ENCODE measurements at regions not wholly inside any gene's neighbourhood (a gene's known extent, or its start where the extent isn't known, plus 50 kb on each side); places are given as distances from the start of the nearest gene placed in this dataset.
"Not testable (repeated sequence)": the region's sequence is repeated elsewhere in the genome, so short reads cannot be mapped to it uniquely, and the experiment has no call there.

DNA sequence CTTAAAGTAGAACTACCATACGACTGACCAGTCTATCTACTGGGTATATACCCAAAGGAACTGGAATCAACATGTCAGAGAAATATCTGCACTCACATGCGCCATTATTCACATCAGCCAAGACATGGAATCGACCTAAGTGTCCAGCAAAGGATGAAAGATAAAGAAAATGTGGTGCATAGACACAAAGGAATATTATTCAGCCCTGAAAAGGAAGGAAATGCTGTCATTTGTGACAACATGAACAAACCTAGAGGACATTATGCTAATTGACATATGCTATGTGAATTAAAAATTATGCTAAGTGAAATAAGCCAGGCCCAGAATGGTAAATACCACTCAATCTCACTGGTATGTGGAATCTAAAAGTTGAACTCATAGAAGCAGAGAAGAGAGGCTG lies 123.7 kb downstream of the KLF6 start:
- intact Hi-C loops (cut with micrococcal nuclease) = no loop called here
- H3K27me3 Mint-ChIP-seq = peaks cover 3% of the 10 kb centered on the region
- H3K36me3 Mint-ChIP-seq (ENCODE audit: low read depth) = no peaks in the 10 kb centered on the region
- no peaks in the 10 kb centered on the region for H3K9me3 Mint-ChIP-seq
- H3K4me1 Mint-ChIP-seq (ENCODE audit: low read depth) = no peaks in the 10 kb centered on the region
- H3K27ac Mint-ChIP-seq = no peak overlapping the region
- no peak overlapping the region for H3K4me3 Mint-ChIP-seq

- H3K9me3 Mint-ChIP-seq = no peaks in the 10 kb centered on the region
- H3K27ac Mint-ChIP-seq = no peak overlapping the region
- H3K4me3 Mint-ChIP-seq = no peak overlapping the region
- H3K27me3 Mint-ChIP-seq = peaks cover 6% of the 10 kb centered on the region
- H3K36me3 Mint-ChIP-seq (ENCODE audit: low read depth) = no peaks in the 10 kb centered on the region
- H3K4me1 Mint-ChIP-seq (ENCODE audit: low read depth) = peaks cover 5% of the 10 kb centered on the region
- intact Hi-C loops (cut with micrococcal nuclease) = no loop called here
Observed at GRCh38 chr10:3660753-3661152, 124.3 kb downstream of the KLF6 start.

DNA sequence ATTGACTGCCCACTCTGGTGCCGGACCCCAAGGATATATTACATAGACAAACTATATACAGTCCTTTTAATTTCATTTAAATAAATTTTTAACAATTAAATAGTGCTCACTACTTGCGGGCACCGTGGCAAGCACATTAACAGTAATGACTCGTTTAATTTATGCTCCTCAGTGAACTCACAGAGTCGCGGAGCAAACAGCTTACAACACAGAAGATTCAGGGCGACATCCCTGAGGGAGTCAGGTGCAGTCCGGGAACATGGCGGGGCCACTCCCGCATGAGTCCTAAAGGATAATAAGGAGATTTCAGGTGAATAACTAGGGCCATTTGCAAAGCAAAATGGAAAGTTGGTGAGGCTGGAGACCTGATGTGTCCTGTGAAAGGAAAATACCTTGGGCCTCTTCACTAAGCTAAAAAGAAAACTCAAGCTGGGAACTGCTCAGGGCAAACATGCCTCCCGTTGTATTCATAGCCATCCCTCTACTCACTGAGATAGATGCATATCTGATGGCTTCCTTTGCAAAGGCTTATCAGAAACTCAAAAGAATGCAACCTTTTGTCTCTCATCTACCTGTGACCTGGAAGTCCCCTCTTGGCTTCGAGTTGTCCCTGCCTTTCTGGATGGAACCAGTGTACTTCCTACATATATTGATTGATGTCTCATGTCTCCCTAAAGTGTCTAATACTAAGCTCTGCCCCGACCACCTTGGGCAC lies 125.6 kb downstream of the KLF6 start:
- intact Hi-C loops (cut with micrococcal nuclease) = no loop called here
- H3K4me3 Mint-ChIP-seq = no peak overlapping the region
- no peaks in the 10 kb centered on the region for H3K36me3 Mint-ChIP-seq (ENCODE audit: low read depth)
- no peaks in the 10 kb centered on the region for H3K9me3 Mint-ChIP-seq
- H3K4me1 Mint-ChIP-seq (ENCODE audit: low read depth) = peaks cover 15% of the 10 kb centered on the region
- H3K27ac Mint-ChIP-seq = no peak overlapping the region
- H3K27me3 Mint-ChIP-seq = peaks cover 5% of the 10 kb centered on the region

- Mint-ChIP-seq H3K4me1 (ENCODE audit: low read depth) (peaks cover 15% of the 10 kb centered on the region), H3K36me3 (ENCODE audit: low read depth) (no peaks in the 10 kb centered on the region), H3K9me3 (no peaks in the 10 kb centered on the region), H3K27ac (no peak overlapping the region), H3K27me3 (peaks cover 5% of the 10 kb centered on the region), H3K4me3 (no peak overlapping the region)
- intact Hi-C loops (cut with micrococcal nuclease) = no loop called here
Observed at GRCh38 chr10:3658766-3659165, 126.2 kb downstream of the KLF6 start.

GRCh38 chr10:3656214-3656613 lies 128.8 kb downstream of the KLF6 start:
- Mint-ChIP-seq H3K36me3 (ENCODE audit: low read depth) (no peaks in the 10 kb centered on the region), H3K4me1 (ENCODE audit: low read depth) (peaks cover 15% of the 10 kb centered on the region), H3K4me3 (no peak overlapping the region), H3K27ac (no peak overlapping the region), H3K27me3 (peaks cover 12% of the 10 kb centered on the region), H3K9me3 (no peaks in the 10 kb centered on the region)
- intact Hi-C loops (cut with micrococcal nuclease) = no loop called here

DNA sequence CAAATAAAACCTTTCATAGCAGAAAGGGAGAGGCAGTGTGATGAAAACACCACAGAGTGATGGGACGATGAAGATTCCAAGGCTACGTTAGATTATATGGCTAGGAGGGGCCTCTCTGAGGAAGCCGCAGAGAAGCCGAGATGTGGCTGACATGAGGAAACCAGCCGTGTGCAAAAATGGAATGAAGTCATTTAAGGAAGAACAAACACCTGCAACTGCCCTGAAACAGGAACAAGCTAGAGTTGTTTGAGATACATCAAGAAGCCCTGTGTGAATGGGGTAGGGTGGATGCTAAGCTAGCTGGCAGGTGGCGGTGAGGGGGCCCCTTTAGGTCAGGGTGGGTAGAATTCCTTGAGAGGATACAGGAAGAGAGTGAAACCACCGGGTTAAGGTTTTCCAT lies 129.5 kb downstream of the KLF6 start:
- Mint-ChIP-seq H3K36me3 (ENCODE audit: low read depth) (no peaks in the 10 kb centered on the region), H3K4me1 (ENCODE audit: low read depth) (peaks cover 15% of the 10 kb centered on the region), H3K9me3 (no peaks in the 10 kb centered on the region), H3K27ac (no peak overlapping the region), H3K4me3 (no peak overlapping the region), H3K27me3 (peaks cover 13% of the 10 kb centered on the region)
- intact Hi-C loops (cut with micrococcal nuclease) = no loop called here

DNA sequence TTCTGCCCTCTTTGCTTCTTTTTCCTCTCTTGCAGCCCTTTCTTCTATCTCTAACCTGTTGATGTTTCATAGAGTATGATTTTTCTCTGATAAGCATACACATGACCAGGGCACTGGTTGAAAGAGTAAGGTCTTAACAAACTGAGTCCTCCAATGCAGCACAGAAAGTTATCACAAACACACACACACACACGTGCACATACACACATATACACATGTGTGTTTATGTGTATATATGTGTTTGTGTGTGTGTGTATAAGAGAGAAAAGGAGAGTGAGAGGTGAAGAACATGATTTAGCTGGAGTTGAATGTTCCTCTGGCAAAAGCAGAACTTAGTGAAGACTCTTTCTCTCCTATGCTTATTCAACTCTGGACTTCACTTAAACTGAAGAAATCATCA lies 130.0 kb downstream of the KLF6 start:
- Mint-ChIP-seq H3K4me1 (ENCODE audit: low read depth) (peaks cover 15% of the 10 kb centered on the region), H3K27ac (no peak overlapping the region), H3K9me3 (no peaks in the 10 kb centered on the region), H3K4me3 (no peak overlapping the region), H3K27me3 (peaks cover 17% of the 10 kb centered on the region), H3K36me3 (ENCODE audit: low read depth) (no peaks in the 10 kb centered on the region)
- intact Hi-C loops (cut with micrococcal nuclease) = no loop called here

- no peaks in the 10 kb centered on the region for H3K9me3 Mint-ChIP-seq
- H3K27me3 Mint-ChIP-seq = peaks cover 19% of the 10 kb centered on the region
- H3K4me3 Mint-ChIP-seq = no peak overlapping the region
- H3K27ac Mint-ChIP-seq = no peak overlapping the region
- H3K36me3 Mint-ChIP-seq (ENCODE audit: low read depth) = no peaks in the 10 kb centered on the region
- intact Hi-C loops (cut with micrococcal nuclease) = no loop called here
- H3K4me1 Mint-ChIP-seq (ENCODE audit: low read depth) = peaks cover 15% of the 10 kb centered on the region
Observed at GRCh38 chr10:3654496-3654895, 130.5 kb downstream of the KLF6 start.

DNA sequence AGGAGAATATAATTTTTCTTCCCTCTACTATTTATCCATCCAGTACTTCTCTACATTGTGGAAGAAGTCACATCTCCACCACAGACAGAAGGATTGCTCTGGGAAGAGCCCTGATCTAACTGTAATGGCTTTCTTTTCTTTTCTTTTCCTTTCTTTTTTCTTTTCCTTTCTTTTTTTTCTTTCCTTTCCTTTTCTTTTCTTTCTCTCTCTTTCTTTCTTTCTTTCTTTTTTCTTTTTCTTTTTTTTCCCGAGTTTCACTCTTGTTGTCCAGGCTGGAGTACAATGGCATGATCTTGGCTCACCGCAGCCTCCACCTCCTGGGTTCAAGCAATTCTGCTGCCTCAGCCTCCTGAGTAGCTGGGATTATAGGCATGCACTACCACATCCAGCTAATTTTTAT lies 131.7 kb downstream of the KLF6 start:
- H3K27ac Mint-ChIP-seq; H3K9me3 Mint-ChIP-seq; intact Hi-C loops (cut with micrococcal nuclease); H3K36me3 Mint-ChIP-seq (ENCODE audit: low read depth): not testable (repeated sequence)
- Mint-ChIP-seq H3K27me3 (peaks cover 22% of the 10 kb centered on the region), H3K4me3 (peak overlapping the region; percentile 32), H3K4me1 (ENCODE audit: low read depth) (peaks cover 21% of the 10 kb centered on the region)

DNA sequence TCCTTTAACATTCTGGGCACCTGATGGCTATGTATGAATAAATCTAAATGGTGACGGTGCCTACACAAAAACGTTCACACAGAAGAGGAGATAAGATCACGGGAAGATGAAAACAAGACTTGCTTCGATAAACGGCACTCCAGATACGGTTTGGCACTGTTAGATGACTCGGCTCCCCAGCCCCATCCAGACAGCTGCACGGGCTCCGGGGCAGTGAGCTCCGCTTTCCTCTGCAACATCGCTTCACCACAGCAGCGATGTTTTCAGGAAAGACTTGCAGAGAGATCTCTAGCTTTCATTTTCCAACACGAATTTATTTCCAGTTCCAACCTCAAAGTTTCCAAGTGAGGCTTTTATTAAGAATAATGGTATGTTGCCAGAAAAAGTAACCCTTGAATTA lies 132.1 kb downstream of the KLF6 start:
- intact Hi-C loops (cut with micrococcal nuclease) = no loop called here
- Mint-ChIP-seq H3K27me3 (peaks cover 22% of the 10 kb centered on the region), H3K36me3 (ENCODE audit: low read depth) (no peaks in the 10 kb centered on the region), H3K4me1 (ENCODE audit: low read depth) (peaks cover 22% of the 10 kb centered on the region), H3K4me3 (no peak overlapping the region), H3K9me3 (no peaks in the 10 kb centered on the region), H3K27ac (no peak overlapping the region)

GRCh38 chr10:3651969-3652653 lies 132.9 kb downstream of the KLF6 start:
- Mint-ChIP-seq H3K36me3 (ENCODE audit: low read depth) (no peaks in the 10 kb centered on the region), H3K27me3 (peaks cover 22% of the 10 kb centered on the region), H3K27ac (no peak overlapping the region), H3K9me3 (no peaks in the 10 kb centered on the region), H3K4me1 (ENCODE audit: low read depth) (peaks cover 22% of the 10 kb centered on the region), H3K4me3 (no peak overlapping the region)
- intact Hi-C loops (cut with micrococcal nuclease) = no loop called here

GRCh38 chr10:3648576-3648975 lies 136.4 kb downstream of the KLF6 start:
- Mint-ChIP-seq H3K4me1 (ENCODE audit: low read depth) (peaks cover 7% of the 10 kb centered on the region), H3K36me3 (ENCODE audit: low read depth) (no peaks in the 10 kb centered on the region), H3K27ac (no peak overlapping the region), H3K4me3 (no peak overlapping the region), H3K27me3 (peaks cover 17% of the 10 kb centered on the region), H3K9me3 (no peaks in the 10 kb centered on the region)
- intact Hi-C loops (cut with micrococcal nuclease) = no loop called here

DNA sequence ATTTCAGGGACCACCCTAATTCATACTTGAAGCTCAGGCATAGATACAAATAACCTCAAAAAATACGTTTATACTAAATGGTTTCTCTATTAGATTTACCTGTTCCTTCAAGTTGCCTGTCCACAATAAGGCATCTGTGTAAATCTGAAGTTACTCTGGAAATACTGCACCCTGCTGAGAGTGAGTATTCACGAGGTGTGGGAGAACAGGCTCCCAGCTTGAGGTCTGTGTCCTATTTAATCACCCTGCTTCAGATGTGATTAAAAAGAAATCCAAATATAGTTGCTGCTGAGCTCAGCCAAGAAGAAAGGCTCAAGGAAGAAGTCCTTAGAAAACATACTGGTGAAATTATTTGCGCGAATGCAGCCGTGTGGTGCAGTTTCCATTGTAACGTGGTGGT lies 136.8 kb downstream of the KLF6 start:
- H3K9me3 Mint-ChIP-seq = no peaks in the 10 kb centered on the region
- intact Hi-C loops (cut with micrococcal nuclease) = no loop called here
- peaks cover 7% of the 10 kb centered on the region for H3K4me1 Mint-ChIP-seq (ENCODE audit: low read depth)
- no peaks in the 10 kb centered on the region for H3K36me3 Mint-ChIP-seq (ENCODE audit: low read depth)
- no peak overlapping the region for H3K27ac Mint-ChIP-seq
- H3K27me3 Mint-ChIP-seq = peaks cover 13% of the 10 kb centered on the region
- no peak overlapping the region for H3K4me3 Mint-ChIP-seq

DNA sequence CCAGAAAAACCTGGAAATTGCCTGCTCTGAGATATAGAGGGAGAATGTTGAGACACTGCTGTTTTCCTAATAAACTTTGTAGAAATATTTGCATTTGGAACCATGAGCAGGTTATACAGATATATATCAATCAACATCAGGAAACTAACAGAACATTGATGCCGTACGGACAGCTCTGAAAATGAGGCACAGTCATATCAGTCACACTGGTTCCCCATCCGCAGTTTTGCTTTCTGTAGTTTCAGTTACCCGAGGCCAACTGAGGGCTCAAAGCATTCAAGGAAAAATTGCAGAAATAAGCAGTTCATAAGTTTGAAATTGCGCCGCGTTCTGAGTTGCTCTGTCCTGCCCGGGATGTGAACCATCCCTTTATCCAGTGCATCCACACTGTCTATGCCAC lies 137.9 kb downstream of the KLF6 start:
- intact Hi-C loops (cut with micrococcal nuclease) = no loop called here
- Mint-ChIP-seq H3K36me3 (ENCODE audit: low read depth) (no peaks in the 10 kb centered on the region), H3K4me3 (no peak overlapping the region), H3K27me3 (peaks cover 16% of the 10 kb centered on the region), H3K4me1 (ENCODE audit: low read depth) (peaks cover 7% of the 10 kb centered on the region), H3K9me3 (peaks cover 4% of the 10 kb centered on the region), H3K27ac (no peak overlapping the region)

DNA sequence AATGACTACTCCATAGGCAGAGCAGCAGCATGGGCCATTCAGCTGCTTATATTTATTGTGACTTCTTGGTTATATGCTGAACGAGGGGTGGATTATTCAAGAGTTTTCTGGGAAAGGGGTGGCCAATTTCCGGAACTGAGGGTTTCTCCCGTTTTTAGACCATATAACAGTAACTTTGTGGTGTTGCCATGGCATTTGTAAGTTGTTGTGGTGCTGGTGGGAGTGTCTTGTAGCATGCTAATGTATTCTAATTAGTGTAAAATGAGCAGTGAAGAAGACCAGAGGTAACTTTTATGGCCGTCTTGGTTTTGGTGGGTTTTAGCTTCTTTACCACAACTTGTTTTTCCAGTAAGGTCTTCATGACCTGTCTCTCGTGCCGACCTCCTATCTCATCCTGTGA lies 139.6 kb downstream of the KLF6 start:
- H3K4me1 Mint-ChIP-seq (ENCODE audit: low read depth) = peaks cover 7% of the 10 kb centered on the region
- no peaks in the 10 kb centered on the region for H3K36me3 Mint-ChIP-seq (ENCODE audit: low read depth)
- peaks cover 18% of the 10 kb centered on the region for H3K27me3 Mint-ChIP-seq

More for the DNA sequence above, 139.6 kb downstream of the KLF6 start:
- no peak overlapping the region for H3K27ac Mint-ChIP-seq
- H3K9me3 Mint-ChIP-seq = peaks cover 10% of the 10 kb centered on the region
- intact Hi-C loops (cut with micrococcal nuclease) = no loop called here
- no peak overlapping the region for H3K4me3 Mint-ChIP-seq
